Fibroblast of pulmonary artery (primary cell): ENCODE measurements at regions not wholly inside any gene's neighbourhood (a gene's known extent, or its start where the extent isn't known, plus 50 kb on each side); places are given as distances from the start of the nearest gene placed in this dataset.

Experiments
- DNase-seq: peaks from one replicate; pipeline ENCODE4 v3.0.0-alpha.2; 2010; ENCODE audit warnings: low read depth
- H3K4me3 ChIP-seq: replicated peaks from 2 replicates; pipeline ENCODE4 v1.5.1; 2011; ENCODE audit warnings: low read depth, mild to moderate bottlenecking, control low read depth, low read length, moderate library complexity
- CTCF ChIP-seq: IDR thresholded peaks from 2 replicates; pipeline ENCODE4 v1.5.1; 2011; ENCODE audit warnings: mild to moderate bottlenecking, control low read depth, low read length, inconsistent platforms; ENCODE audit errors: missing control alignments

GRCh38 chrX:9342561-9343051 is 122.3 kb upstream of the TBL1X start:
- no peak for TF ChIP-seq CTCF
- peak overlapping the region; percentile 17 for H3K4me3 ChIP-seq
- DNase-seq: peak; percentile 89

GRCh38 chrX:9343971-9344370 is 120.9 kb upstream of the TBL1X start:
- no peak overlapping the region for H3K4me3 ChIP-seq
- DNase-seq: no peak
- TF ChIP-seq CTCF: no peak

GRCh38 chrX:9345957-9346356 is 118.9 kb upstream of the TBL1X start:
- DNase-seq: no peak
- TF ChIP-seq CTCF: no peak
- no peak overlapping the region for H3K4me3 ChIP-seq

GRCh38 chrX:9349572-9350494 is 115.0 kb upstream of the TBL1X start:
- no peak overlapping the region for H3K4me3 ChIP-seq
- DNase-seq: peak; percentile 27
- TF ChIP-seq CTCF: no peak

GRCh38 chrX:9351126-9351525 is 113.7 kb upstream of the TBL1X start:
- TF ChIP-seq CTCF: no peak
- no peak for DNase-seq

GRCh38 chrX:9352243-9352642 is 112.6 kb upstream of the TBL1X start:
- no peak for DNase-seq
- TF ChIP-seq CTCF: no peak
- H3K4me3 ChIP-seq: peak overlapping the region; percentile 27

More at GRCh38 chrX:9351126-9351525, 113.7 kb upstream of the TBL1X start:
- no peak overlapping the region for H3K4me3 ChIP-seq
